ENCODE measurements at regions not wholly inside any gene's neighbourhood (a gene's known extent, or its start where the extent isn't known, plus 50 kb on each side); places are given as distances from the start of the nearest gene placed in this dataset.

GRCh38 chr6:84921891-84922290 is 157.5 kb upstream of the TBX18 start:
- H3K36me3 ChIP-seq (ENCODE audit: control insufficient read depth, low read length): no peaks in the 10 kb centered on the region
- no peaks in the 10 kb centered on the region for H4K20me1 ChIP-seq (ENCODE audit: control insufficient read depth, insufficient read depth, low read depth, low read length)
- no peaks in the 10 kb centered on the region for H3K9me2 ChIP-seq (replicated peaks; ENCODE audit: control insufficient read depth, low read length)
- no peaks in the 10 kb centered on the region for H3K27me3 ChIP-seq (ENCODE audit: control insufficient read depth, low read length)
- H3K4me1 ChIP-seq (ENCODE audit: control insufficient read depth, low read length): no peaks in the 10 kb centered on the region
- TF ChIP-seq, protein P1, sequence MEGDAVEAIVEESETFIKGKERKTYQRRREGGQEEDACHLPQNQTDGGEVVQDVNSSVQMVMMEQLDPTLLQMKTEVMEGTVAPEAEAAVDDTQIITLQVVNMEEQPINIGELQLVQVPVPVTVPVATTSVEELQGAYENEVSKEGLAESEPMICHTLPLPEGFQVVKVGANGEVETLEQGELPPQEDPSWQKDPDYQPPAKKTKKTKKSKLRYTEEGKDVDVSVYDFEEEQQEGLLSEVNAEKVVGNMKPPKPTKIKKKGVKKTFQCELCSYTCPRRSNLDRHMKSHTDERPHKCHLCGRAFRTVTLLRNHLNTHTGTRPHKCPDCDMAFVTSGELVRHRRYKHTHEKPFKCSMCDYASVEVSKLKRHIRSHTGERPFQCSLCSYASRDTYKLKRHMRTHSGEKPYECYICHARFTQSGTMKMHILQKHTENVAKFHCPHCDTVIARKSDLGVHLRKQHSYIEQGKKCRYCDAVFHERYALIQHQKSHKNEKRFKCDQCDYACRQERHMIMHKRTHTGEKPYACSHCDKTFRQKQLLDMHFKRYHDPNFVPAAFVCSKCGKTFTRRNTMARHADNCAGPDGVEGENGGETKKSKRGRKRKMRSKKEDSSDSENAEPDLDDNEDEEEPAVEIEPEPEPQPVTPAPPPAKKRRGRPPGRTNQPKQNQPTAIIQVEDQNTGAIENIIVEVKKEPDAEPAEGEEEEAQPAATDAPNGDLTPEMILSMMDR (IDR thresholded peaks at IDR 0.05; ENCODE audit: low read depth, low read length, poor library complexity, severe bottlenecking): no peak
- no peak for TF ChIP-seq EZH2phosphoT487 (IDR thresholded peaks at IDR 0.05; ENCODE audit: borderline replicate concordance, low read length)
- H3K4me2 ChIP-seq (ENCODE audit: low read length): no peak overlapping the region
- H3F3A ChIP-seq (ENCODE audit: control insufficient read depth, insufficient read depth): no peaks in the 10 kb centered on the region
- H3K9me3 ChIP-seq (ENCODE audit: control insufficient read depth, insufficient read depth, low read length): no peaks in the 10 kb centered on the region
- H3K27ac ChIP-seq (ENCODE audit: low read depth, low read length): no peak overlapping the region
- no peaks in the 10 kb centered on the region for H3K79me2 ChIP-seq (ENCODE audit: control insufficient read depth, low read length)
- no peak overlapping the region for H3K4me3 ChIP-seq (ENCODE audit: low read length)

- H3K27ac ChIP-seq (ENCODE audit: low read depth, low read length): no peak overlapping the region
- no peaks in the 10 kb centered on the region for H3F3A ChIP-seq (ENCODE audit: control insufficient read depth, insufficient read depth)
- H3K79me2 ChIP-seq (ENCODE audit: control insufficient read depth, low read length): no peaks in the 10 kb centered on the region
- H3K27me3 ChIP-seq (ENCODE audit: control insufficient read depth, low read length): no peaks in the 10 kb centered on the region
- no peak overlapping the region for H3K4me2 ChIP-seq (ENCODE audit: low read length)
- no peak overlapping the region for H3K4me3 ChIP-seq (ENCODE audit: low read length)
- no peaks in the 10 kb centered on the region for H3K36me3 ChIP-seq (ENCODE audit: control insufficient read depth, low read length)
- TF ChIP-seq, protein P1 (IDR thresholded peaks at IDR 0.05; ENCODE audit: low read depth, low read length, poor library complexity, severe bottlenecking): no peak
- TF ChIP-seq EZH2phosphoT487 (IDR thresholded peaks at IDR 0.05; ENCODE audit: borderline replicate concordance, low read length): no peak
- no peaks in the 10 kb centered on the region for H4K20me1 ChIP-seq (ENCODE audit: control insufficient read depth, insufficient read depth, low read depth, low read length)
- H3K9me3 ChIP-seq (ENCODE audit: control insufficient read depth, insufficient read depth, low read length): no peaks in the 10 kb centered on the region
- H3K9me2 ChIP-seq (replicated peaks; ENCODE audit: control insufficient read depth, low read length): no peaks in the 10 kb centered on the region
- H3K4me1 ChIP-seq (ENCODE audit: control insufficient read depth, low read length): no peaks in the 10 kb centered on the region
Measured at GRCh38 chr6:84920021-84920420, 155.6 kb upstream of the TBX18 start.

DNA sequence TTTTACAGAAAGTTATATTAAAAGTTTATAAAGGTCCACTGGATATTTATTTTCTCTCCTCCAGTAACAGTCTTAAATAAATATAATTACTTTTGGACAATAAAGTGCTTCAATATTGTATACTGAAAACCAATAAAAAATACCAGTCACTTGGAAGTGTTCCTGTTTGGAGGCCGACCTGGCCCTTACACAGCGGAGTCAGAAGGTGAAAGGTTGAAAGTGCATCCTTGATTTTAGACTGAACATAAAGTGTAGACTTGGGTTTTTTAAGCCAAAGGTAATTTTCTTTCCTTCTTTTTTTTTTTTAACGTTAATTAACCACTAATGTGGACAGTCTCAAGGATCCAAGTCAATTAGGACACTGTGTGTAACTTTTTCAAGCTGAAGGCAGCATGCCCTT is 152.3 kb upstream of the TBX18 start:
- H3F3A ChIP-seq (ENCODE audit: control insufficient read depth, insufficient read depth): no peaks in the 10 kb centered on the region
- TF ChIP-seq, protein P1 (IDR thresholded peaks at IDR 0.05; ENCODE audit: low read depth, low read length, poor library complexity, severe bottlenecking): no peak
- TF ChIP-seq EZH2phosphoT487 (IDR thresholded peaks at IDR 0.05; ENCODE audit: borderline replicate concordance, low read length): no peak
- H3K36me3 ChIP-seq (ENCODE audit: control insufficient read depth, low read length): no peaks in the 10 kb centered on the region
- no peaks in the 10 kb centered on the region for H3K27me3 ChIP-seq (ENCODE audit: control insufficient read depth, low read length)
- no peaks in the 10 kb centered on the region for H3K9me2 ChIP-seq (replicated peaks; ENCODE audit: control insufficient read depth, low read length)
- no peaks in the 10 kb centered on the region for H3K9me3 ChIP-seq (ENCODE audit: control insufficient read depth, insufficient read depth, low read length)
- no peaks in the 10 kb centered on the region for H3K4me1 ChIP-seq (ENCODE audit: control insufficient read depth, low read length)
- no peaks in the 10 kb centered on the region for H3K79me2 ChIP-seq (ENCODE audit: control insufficient read depth, low read length)
- no peak overlapping the region for H3K27ac ChIP-seq (ENCODE audit: low read depth, low read length)
- no peak overlapping the region for H3K4me3 ChIP-seq (ENCODE audit: low read length)
- no peak overlapping the region for H3K4me2 ChIP-seq (ENCODE audit: low read length)
- no peaks in the 10 kb centered on the region for H4K20me1 ChIP-seq (ENCODE audit: control insufficient read depth, insufficient read depth, low read depth, low read length)

Measured in DOHH2 (cell line).